Stimulated activated CD8-positive, alpha-beta memory T cell treated with anti-CD3 and anti-CD28 coated beads, Interleukin-4, amount 100 ng/mL, for 4 hours (primary cell): ENCODE measurements at regions not wholly inside any gene's neighbourhood (a gene's known extent, or its start where the extent isn't known, plus 50 kb on each side); places are given as distances from the start of the nearest gene placed in this dataset.

Source experiments
- DNase-seq, 2 donors: peaks; one replicate each; pipeline ENCODE4 v3.0.0-alpha.2; 2020; ENCODE audit warnings: low read depth in 2 of 2, low spot score in 1 of 2

DNA sequence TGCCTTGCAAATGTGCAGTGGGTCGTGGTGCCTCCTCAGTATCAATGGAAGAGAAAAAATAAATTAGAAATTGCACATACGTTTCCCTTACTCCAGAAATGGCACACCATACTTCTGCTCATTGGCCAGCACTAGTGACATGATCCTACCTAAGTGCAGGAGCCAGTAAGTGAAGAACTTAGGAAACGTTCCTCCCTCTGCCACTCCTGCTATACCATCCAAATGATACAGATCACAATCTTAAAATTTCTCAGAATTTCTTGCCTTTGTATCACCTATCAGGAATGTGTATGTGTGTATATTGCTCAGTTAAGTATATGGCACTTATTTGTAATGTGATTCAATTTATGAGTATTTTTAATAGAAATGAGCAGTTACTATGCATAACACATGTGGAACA, 237.0 kb upstream of the UBE2E3 start:
- no peak for DNase-seq

DNA sequence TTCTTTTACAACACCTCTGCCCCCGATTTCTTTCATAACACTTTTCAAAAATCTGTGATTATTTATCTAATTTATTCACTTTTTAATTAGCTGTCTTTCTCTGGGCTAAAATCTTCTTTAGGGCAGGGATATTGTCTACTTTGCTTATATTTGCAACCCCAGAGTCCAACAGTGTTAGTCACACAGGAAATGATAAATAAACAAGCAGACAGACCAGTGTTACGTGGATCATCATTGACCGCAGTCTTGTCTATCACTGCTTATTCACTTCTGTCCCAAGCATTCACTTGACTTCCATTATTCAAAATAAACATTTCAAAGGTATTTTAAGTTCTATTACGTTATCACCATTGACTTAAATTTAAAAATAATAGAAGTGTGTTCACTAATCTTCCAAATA, 237.6 kb upstream of the UBE2E3 start:
- DNase-seq: no peak

DNA sequence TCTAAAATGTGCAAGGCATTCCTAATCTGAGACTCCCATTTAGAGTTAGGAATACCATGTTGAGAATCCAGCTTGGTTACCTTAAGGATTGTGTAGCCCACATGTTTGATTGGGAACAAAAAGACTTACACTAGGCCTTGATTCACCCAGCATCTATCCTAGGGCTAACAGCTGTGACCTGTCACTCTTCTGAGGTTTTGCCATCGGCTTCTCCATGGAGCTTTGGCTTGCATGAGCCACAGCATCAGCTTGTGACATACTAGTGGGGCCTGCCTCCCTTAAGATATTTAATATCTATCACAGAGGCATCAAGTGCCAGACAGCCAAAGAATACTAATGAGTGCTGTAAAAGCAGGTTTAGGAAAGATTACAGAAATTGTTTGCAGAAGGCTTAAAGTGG, 241.3 kb upstream of the UBE2E3 start:
- no peak for DNase-seq

DNA sequence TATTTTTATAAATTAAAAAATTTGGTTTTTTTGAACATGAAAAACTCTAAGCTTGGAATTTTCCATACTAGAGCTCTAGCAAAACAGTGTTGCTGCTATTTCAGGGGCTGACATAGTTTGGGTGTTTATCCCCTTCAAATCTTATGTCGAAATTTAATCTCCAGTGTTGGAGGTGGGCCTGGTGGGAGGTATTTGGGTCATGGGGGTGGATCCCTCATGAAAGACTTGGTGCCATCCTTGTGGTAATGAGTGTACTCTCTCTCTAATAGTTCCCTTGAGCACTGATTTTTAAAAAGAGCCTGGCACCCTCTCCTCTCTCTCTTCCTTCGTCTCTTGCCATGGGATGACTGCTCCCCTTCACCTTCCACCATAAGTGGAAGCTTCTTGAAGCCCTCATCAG, 244.6 kb upstream of the UBE2E3 start:
- DNase-seq: no peak

DNA sequence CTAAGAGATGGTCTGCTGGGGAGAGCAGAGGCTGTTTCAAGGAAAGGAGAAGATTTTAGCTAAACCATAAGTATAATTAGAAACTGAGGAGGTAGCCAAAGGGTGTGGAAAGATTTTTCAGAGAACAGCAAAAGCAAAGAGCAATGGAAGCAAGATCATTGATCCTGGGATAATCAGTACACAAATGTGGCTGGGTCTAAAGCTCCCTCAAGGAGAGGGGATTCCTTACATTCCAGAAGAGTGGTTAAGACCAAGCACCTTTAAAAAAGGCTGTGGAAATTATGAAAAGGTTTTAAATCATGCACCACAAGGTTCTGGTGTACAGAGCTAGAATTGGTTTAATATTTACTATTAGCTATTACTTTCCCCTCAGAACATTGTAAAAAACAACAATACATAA, 246.0 kb upstream of the UBE2E3 start:
- no peak for DNase-seq

DNA sequence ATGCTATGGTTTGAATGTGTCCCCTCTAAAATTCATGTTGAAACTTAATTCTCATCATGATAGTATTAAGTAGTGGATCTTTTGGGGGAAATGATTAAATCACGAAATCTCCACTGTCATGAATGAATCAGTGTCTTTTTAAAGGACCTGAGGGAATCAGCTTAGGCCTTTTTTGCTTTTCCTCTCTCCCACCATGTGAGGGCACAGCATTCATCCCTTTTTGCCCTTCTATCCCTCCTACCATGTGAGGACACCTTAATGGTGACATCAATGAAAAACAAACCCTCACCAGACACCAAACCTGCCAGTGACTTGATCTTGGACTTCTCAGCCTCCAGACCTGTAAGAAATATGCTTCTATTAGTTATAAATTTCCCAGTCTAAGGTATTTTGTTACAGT, 247.1 kb upstream of the UBE2E3 start:
- DNase-seq: no peak

DNA sequence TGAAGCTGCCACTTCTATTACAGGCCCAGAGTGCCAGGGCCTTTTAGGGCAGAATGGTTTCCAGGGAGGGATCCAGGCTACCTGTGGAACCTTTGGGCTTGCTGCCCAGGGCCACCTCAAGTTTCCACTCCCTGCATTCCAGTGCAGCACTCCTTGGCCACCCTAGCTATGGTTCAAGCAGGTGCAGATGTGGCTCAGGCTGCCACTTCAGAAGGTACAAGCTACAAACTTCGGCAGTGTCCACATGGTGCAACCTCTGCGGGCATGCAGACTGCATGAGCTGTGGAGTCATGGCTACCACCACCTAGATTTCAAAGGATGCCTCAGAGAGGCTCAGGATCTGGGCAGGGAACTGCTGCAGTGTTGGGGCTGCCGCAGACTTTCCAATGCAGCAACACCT, 248.1 kb upstream of the UBE2E3 start:
- no peak for DNase-seq

DNA sequence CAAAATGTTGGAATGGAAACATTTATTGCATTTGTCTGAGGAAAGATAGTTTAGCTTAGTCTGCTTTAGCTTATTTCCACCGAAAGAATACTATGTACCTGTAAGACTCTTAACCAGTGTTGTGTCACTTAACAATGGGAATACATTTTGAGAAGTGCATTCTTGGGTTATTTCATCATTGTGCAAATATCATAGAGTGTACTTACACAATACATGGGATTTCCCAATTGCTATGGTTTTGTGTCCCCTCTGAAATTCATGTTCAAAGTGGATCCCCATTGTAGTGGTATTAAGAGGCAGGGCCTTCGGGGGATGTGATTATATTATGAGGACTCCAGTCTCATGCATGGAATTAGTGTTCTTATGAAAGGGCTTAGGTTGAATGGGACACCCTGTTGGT, 249.4 kb upstream of the UBE2E3 start:
- DNase-seq: no peak

DNA sequence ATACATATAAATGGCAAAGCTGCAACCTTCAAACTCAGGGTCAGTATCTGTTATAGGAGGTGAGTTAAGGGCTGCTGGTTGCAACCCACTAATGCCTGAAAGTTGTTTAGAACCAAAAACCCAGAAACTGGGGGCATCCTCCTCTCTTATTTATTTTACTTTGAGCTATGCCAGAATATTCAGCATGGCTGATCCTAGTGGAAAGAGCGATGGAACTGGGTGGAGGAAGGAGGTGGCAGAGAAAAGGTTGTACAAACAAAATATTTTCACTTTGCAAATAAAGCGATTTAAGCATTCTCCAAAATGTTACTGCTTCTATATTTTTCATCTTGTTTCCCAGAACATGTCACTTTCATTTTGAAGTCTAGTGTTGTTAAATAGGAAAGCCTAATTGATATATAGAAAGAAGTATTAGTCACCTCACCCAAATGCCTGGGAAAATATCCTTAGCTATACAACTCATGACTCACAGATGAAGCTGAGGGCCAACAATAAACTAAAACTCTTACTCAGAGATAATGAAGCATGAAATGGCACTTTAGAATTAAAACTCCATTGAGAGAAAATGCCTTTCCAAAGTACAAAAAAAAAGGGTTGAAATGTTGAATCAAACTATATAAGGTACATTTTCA, 251.4 kb upstream of the UBE2E3 start:
- no peak for DNase-seq

DNA sequence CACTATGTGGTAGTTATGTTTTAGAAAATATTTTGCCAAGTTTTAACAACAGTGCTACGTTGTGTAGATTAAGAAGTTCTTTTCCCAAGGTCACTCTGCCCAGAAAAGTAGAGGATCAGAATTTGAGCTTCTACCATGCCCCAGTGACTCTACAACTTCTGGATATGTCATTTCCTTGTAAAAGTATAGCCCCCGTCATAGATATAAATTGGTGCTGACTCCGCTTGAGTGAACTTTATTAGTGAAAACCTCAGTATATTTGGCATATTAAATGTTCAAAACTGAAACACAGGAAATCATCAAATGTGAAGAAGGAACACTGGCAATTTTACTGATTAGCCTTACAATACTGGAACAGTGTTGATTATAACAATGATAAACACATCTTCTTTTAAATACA, 256.7 kb upstream of the UBE2E3 start:
- DNase-seq: no peak

DNA sequence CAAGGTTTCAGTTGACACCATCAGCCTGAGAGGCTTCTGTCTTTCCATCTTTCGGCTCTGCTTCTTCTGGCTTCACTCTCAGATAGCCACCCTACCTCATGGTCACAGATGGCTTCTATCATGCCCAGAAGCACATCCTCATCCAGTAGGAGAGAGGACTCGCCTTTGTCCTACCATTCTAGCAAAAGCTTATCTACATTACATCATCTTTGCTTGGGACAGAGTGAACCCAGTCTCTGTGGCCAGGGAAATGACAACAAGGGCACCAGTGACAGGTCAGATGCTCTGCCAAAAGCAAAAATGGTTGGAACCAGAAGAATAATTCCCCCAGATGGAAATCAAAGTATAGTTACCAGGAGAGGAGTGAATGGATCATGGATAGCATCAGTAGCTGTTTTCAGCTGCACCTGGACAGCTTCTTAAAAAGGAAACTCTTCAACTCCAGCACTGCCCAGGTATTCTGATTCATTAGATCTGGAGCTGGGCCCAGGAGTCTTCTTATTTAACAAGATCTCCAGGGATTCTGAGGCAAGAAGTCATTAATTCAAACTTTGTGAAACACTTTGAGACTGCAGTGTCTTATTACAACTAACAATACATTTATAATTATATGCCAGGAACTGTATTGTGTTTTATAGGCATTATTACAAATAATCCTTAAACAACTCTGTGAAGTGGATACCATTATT, 257.7 kb upstream of the UBE2E3 start:
- no peak for DNase-seq

DNA sequence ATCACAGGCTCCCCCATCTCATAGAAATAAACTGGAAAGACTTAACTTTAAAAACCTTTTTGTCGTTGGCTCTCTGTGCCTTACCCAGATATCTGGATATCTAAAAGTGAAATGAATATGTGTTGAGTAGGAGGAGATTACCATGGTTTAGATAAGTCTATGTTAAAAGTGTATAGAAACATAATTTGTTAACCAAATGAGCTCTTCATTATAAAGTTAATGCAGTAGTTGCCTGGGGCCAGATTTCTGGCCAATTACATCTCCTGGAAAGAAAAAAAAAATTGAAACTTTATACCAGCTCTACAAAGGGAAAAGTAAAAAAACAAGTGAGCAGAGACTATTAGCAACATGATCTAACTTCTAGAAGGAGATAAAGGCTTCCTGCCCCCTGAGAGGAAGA, 259.6 kb upstream of the UBE2E3 start:
- no peak for DNase-seq

DNA sequence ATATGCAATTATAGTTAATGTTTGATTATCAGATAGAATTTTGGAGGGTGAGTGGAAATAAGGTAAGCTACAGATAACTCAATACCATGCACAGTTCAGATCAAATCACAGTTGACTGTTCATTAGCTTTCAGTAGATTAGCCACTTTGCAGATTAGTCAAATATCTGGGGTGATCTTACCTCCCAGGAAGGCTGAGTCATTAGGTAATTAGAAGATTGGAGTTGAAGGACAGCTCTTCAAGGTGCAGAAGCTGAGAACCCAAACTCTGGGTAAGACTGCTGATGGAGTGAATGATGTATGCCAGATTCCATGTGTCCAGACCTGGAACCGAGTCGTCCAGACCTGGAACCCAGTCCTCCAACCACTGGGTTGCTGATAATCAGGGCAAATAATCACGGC, 262.8 kb upstream of the UBE2E3 start:
- no peak for DNase-seq

DNA sequence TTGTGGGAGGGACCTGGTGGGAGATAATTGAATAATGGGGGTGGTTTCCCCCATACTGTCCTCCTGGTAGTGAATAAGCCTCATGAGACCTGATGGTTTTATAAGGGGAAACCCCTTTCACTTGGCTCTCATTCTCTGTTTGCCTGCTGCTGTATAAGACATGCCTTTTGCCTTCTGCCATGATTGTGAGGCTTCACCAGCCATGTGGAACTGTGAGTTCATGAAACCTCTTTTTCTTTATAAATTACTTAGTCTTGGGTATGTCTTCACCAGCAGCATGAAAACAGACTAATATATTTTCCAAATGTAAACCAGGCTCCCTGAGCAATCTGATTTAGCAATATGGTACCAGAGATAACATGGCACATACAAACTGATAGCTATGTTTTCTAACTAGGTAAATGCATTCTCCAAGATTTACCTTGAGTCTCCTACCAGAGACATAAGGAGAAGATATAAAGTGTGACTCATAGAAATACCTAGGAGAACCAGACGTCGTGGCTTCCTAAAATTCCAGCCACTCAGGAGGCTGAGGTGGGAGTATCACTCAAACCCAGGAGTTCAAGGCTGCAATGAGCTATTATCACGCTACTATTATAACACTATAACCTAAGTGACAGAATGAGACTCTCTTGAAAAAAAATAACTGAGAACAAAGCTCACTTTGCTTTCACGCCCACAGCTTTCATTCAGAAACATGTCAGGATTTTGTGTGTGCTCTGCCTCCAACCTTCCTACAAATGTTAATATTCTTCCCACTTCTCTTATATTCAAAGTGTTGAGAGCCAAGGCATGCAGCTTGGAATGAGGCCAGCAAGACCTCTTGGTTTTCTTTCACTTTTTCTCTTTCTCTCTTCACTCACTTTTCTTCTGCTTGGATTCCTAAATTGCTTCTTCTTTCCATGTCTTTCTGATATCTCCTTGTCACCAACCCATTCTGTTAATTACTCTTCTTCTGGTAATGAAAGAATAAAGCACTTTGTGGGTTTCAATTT, 263.9 kb upstream of the UBE2E3 start:
- DNase-seq: no peak

DNA sequence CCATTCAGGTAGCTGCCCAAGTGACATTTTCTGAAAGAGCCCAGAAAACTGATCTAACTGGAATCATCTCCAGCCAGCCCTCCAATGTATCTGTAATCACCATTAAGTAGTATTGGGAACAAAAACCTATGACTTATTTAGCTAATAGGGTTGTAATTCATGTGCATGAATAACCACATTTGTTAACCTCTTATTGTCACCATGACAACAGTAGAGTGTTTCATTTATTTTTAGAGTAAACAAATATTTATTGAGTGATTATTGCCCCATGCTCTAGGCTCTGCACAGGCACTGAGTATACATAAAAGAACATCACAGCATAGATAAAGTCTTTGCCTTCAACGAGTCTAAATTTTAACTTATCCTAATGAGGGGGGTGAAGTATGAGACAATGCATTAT, 265.4 kb upstream of the UBE2E3 start:
- DNase-seq: no peak

DNA sequence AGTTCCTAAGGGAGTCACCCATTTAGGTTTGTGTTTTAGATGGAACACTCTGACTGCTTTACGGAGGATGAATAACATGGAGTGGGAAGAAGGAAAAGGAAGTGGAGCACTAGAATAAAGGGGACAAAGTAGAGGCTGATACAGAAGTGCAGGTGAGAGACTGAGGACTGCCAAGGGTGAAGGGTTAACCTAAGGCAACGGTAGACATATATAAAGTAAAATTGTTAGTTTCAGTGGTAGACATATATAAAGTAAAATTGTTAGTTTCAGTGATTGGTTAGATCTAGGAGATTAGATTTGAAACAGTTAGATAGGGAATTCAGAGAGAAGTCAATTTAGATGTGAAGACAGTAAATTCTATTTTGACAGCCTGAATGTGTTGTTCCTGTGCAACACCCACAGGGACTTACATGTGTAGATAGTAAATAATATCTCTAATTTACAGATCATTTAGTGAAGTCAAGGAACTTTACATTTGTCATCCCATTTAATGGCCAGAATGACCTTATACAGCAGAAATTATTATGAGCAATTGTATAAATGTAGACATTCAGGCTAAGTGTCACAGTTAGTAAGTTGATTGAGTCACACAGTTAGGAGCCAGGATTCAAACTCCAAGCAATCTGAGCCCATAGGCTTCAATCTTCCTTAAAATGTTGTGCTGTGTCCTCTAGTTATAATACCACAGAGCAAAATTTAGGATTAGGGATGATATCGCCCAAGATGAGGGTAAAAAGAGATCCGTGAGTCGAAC, 270.8 kb upstream of the UBE2E3 start:
- DNase-seq: no peak

DNA sequence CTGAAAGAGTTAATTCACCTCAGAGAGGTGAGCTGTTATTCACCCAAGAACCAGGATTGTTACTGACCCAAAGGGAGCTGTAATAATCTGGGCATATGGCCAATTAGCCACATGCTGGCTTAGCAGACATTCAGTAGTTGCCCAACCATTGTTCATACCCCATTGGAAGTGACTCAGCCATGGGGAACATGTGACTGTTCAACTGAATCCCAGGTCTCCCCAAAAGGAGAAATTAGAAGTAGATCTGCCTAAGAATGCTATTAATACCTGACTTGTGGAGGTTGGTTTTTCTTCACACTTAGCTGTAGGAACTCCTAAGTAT, 272.6 kb upstream of the UBE2E3 start:
- no peak for DNase-seq

DNA sequence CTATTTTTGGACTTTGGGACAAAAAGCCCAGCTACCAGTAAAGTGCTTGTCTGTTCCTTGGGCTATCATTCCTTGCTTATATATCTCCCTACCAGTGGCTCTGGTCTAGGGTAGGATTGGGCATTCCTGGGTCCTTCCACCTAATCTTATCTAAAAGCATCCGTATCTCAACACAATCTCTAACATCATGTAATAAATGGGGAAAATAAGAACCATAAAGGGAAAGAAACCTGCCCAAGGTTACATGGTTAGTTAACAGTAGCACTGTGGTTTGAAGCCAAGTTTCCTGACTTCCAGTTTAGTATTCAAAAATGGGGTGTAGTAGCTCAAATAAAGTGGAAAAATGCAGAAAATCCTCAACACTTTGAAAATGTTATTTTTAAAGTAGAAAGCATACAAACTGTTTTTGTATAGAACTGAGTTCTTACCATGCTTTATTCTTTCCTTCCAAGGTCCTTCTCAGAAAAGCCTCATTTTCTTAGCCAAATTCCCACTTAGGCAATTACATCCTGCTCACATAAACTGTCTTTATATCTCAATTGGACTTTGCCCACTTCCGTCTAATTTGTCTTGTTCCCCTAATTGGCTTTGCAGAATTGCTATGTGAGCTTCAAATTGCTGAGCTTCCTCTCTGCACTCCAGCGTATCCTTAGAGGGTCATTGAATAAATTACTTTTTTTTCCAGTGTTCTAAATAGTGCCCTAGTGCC, 273.1 kb upstream of the UBE2E3 start:
- DNase-seq: no peak

DNA sequence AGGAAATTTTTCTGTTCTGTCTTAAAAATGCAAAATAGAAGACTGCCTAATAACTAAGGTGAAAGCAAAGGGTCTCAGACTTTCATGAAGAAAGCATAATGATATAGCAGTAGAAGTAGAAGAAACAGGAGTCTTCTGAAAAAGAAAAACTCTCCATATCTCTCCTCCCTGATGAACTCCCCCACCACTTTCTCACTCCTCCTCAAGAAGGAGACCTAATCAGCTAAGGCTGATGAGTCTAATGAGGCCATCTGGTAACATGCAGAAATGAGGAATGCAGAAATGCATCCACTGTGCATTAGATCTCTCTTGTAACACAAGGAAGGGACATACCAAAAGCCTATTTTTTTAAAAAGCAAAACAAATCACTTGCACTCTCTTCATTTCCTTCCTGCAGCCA, 273.7 kb upstream of the UBE2E3 start:
- no peak for DNase-seq

DNA sequence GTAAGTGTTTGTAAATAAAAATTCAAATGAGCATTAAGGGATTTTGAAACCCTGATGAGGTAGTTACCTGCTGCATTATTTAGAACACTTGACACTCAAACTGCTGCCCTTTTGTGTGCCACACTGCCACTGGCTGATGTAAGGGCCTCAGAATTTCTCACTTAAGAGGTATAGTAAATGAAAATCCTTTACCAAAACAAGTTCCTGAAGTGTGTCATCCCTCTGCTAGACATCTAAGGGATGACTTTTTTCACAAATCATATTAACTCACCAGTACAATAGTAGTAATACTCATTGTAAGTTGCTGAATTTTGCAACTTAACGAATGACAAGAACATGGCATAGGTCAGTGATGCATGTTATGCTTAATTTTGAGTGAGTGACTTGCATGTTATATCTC, 274.9 kb upstream of the UBE2E3 start:
- DNase-seq: no peak

DNA sequence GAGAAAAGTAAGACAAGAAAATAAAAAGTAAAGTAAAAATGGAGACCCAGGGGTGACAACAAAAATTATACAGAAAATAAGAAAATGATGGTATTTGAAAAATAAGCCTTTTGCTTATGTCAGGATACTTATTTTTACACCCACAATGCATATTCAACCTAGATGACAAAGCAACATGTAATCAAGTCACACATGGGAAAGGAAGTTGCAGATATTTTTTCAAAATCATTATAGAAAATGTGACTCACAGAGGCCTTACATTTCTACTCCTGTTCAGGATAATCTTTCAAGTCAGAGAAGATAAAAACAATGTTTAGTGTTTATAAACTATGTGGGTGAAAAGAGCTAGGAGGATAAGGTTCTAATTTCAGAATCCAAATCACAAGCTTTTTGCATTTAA, 275.3 kb upstream of the UBE2E3 start:
- DNase-seq: no peak
